Stimulated activated naive CD8-positive, alpha-beta T cell treated with anti-CD3 and anti-CD28 coated beads, Interleukin-15, amount 100 ng/mL, for 72 hours (primary cell): ENCODE measurements at regions not wholly inside any gene's neighbourhood (a gene's known extent, or its start where the extent isn't known, plus 50 kb on each side); places are given as distances from the start of the nearest gene placed in this dataset.

Experiments used
- ATAC-seq: fragments of 150-1000 bp; cut with Tn5 transposase; 2 replicates; pipeline ENCODE4 v1.10.0; 2021; ENCODE audit warnings: mild to moderate bottlenecking, moderate library complexity
- DNase-seq, 2 donors: peaks; one replicate each; pipeline ENCODE4 v3.0.0; 2021 to 2022
- H3K27ac Mint-ChIP-seq, 2 donors: one replicate each; pipeline ENCODE4 v1.8.0; 2022; ENCODE audit warnings: mild to moderate bottlenecking in 2 of 2, mixed read lengths in 2 of 2, moderate library complexity in 2 of 2
- H3K27me3 Mint-ChIP-seq: one replicate; pipeline ENCODE4 v1.8.0; 2022; ENCODE audit warnings: mixed read lengths
- H3K4me1 Mint-ChIP-seq: one replicate; pipeline ENCODE4 v1.8.0; 2022; ENCODE audit warnings: mild to moderate bottlenecking, mixed read lengths
- H3K4me3 Mint-ChIP-seq, 2 donors: one replicate each; pipeline ENCODE4 v1.8.0; 2022; ENCODE audit warnings: mild to moderate bottlenecking in 2 of 2, mixed read lengths in 2 of 2, moderate library complexity in 1 of 2
- H3K9me3 Mint-ChIP-seq, 2 donors: one replicate each; pipeline ENCODE4 v1.8.0; 2022; ENCODE audit warnings: mixed read lengths in 2 of 2

DNA sequence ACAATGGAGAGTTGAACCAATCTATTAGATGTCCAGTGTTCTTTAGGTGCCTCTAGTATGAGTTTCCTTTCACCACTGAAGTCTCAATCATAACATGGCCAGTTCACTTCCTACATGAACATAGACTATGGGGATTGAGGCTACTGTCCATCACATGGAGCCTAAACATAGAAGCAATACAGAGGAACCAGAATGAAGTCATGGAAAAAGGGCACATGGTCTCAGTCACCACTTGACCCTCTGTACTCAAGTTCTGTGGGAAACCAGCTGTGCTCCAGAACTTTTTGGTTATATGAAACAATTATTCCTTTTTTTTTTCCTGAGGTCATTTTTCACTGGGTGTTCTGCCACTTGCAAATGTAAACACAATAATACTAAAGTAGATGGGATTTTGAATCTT, 762.5 kb downstream of the CBLN4 start:
- Mint-ChIP-seq H3K4me1 (no peaks in the 10 kb centered on the region), H3K27me3 (no peaks in the 10 kb centered on the region), H3K4me3 (no peak overlapping the region), H3K9me3 (peaks cover 4 to 12% of the 10 kb centered on the region in 2 donors), H3K27ac (no peak overlapping the region)
- DNase-seq (no peak), ATAC-seq (no peak)

DNA sequence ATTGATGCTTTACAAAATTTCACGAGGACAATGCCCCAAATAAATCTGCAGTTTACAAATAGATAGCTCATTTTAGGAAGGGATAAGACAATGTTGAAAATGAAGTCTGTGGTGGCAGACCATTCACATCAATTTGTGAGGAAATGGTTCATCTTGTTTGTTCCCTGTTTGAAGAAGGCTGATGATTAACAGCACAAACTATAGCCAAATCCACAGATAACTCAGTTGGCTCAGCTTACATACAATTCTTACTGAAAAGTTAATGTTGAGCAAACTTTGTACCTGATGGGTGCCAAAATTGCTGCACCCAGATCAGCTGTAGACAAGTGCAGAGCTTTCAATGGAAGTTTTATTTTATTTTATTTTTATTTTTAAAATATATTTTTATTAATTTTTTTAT, 763.9 kb downstream of the DOK5 start:
- Mint-ChIP-seq H3K27me3 (no peaks in the 10 kb centered on the region), H3K4me1 (no peaks in the 10 kb centered on the region), H3K9me3 (peaks cover 0 to 5% of the 10 kb centered on the region in 2 donors), H3K27ac (no peak overlapping the region), H3K4me3 (no peak overlapping the region)
- ATAC-seq (no peak), DNase-seq (no peak)

DNA sequence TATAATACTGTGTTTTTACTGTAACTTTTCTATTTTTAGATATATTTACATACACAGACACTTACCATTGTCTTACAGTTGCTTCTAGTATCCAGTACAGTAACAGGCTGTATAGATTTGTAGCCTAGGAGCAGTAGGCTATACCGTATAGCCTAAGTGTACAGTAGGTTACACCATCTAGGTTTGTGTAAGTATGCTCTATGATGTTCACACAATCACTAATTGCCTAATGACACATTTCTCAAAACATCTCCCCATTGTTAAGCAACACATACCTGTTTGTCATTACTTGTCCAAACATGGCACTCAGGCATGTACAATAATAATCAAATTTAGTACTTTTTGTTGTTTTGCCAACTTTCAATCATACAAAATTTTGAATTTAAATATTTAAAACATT, 757.3 kb downstream of the DOK5 start:
- no peak overlapping the region for H3K27ac Mint-ChIP-seq
- no peaks in the 10 kb centered on the region for H3K4me1 Mint-ChIP-seq
- H3K4me3 Mint-ChIP-seq, result no peak overlapping the region
- H3K27me3 Mint-ChIP-seq, result no peaks in the 10 kb centered on the region
- DNase-seq (no peak), ATAC-seq (no peak)
- peaks cover 0 to 6% of the 10 kb centered on the region in 2 donors for H3K9me3 Mint-ChIP-seq

DNA sequence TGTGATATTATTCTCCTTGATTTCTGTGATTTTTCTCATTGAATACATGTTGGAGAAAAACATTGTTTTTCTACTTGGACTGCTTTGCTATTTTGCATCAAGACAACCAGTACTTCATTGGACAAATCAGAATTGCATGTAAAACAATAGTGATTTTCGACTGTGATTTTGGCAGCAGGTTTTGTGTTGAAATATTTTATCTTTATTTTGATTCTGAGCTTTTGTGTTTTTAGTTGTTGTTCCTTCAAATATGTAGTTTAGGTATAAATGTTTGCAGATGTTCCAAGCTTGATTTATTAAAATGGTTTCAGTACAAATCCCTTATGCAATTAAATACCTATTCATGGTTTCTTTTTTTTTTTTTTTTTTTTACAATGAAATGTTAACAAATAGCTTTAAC, 754.1 kb downstream of the DOK5 start:
- Mint-ChIP-seq H3K4me3 (no peak overlapping the region), H3K27ac (no peak overlapping the region), H3K27me3 (no peaks in the 10 kb centered on the region), H3K4me1 (no peaks in the 10 kb centered on the region), H3K9me3 (peaks cover 6 to 7% of the 10 kb centered on the region in 2 donors)
- DNase-seq, result no peak
- no peak for ATAC-seq

DNA sequence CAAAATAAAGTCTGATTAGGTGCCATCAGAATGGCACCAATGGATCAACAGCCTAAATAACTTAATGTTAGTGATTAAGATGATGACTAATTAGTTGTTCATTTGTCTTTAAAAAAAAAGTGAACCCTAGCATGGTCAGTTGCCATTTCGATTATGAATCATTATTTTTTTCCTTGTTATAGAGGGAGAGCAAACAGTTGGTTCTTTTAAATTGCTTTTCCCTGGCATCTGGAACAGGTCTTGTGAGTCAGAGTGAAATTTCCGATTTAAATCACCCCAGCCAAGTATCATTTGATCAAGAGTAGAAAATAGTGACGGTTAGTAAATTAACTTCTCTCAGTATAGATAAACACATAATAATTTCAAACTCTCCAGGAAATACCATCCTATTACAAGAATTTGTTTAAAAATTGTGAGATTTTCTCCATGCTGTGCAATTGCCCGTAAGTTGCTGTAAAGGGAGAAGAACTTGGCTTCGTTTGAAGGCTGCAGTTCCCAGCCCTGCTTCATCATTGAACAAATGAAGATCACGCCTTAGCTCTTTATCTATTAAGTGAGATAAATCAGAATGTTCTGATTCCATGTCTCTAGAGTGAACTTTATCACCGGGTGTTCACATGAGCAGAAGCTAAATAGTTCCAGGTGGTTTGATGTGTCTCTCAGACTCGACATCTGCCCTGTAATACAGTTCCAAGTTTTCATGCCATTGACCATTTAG, 741.3 kb downstream of the DOK5 start:
- Mint-ChIP-seq H3K4me3 (no peak overlapping the region), H3K4me1 (no peaks in the 10 kb centered on the region), H3K27me3 (no peaks in the 10 kb centered on the region), H3K27ac (no peak overlapping the region), H3K9me3 (peaks cover 0 to 7% of the 10 kb centered on the region in 2 donors)
- DNase-seq, result no peak
- ATAC-seq, result no peak

DNA sequence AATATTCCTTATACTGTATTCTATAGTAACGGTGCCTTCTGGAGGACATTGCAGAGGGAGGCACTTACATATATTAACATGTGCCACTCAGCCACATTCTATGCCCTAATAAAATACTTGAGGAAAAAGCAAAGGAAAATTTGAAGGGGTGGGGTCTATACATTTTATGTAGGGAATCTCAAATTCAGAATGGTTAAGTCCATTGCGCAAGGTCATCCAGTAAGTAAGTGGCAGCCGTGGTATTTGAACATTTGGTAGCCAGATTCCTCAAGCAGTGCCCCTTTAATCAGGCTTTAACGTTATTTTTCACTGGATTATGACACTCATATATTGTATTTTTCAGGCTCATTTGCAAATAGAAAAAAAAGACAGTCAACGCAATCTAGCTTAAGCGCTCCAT, 738.3 kb downstream of the DOK5 start:
- H3K4me3 Mint-ChIP-seq, result no peak overlapping the region
- H3K9me3 Mint-ChIP-seq, result no peaks in the 10 kb centered on the region
- no peaks in the 10 kb centered on the region for H3K27me3 Mint-ChIP-seq
- DNase-seq, result no peak
- no peaks in the 10 kb centered on the region for H3K4me1 Mint-ChIP-seq
- no peak for ATAC-seq
- H3K27ac Mint-ChIP-seq, result no peak overlapping the region

DNA sequence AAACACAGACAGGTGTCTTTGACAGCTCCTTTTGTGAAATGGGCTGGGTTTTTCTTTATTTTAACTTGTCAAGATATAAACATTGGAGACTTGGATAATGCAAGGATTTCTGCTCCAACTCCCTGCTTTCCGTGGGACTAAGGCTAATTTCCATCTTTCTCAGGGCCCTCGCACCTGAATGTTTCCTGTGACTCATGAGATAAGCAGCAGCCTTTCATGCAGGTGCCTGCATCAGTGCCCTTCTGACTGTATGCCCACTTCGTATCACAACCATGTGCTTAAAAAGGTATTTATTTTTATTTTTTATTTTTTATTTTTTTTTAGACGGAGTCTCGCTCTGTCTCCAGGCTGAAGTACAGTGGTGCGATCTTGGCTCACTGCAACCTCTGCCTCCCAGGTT, 736.1 kb downstream of the DOK5 start:
- no peak overlapping the region for H3K4me3 Mint-ChIP-seq
- DNase-seq (no peak), ATAC-seq (no peak)
- no peaks in the 10 kb centered on the region for H3K27me3 Mint-ChIP-seq
- H3K4me1 Mint-ChIP-seq, result no peaks in the 10 kb centered on the region
- H3K9me3 Mint-ChIP-seq, result no peaks in the 10 kb centered on the region
- no peak overlapping the region for H3K27ac Mint-ChIP-seq

DNA sequence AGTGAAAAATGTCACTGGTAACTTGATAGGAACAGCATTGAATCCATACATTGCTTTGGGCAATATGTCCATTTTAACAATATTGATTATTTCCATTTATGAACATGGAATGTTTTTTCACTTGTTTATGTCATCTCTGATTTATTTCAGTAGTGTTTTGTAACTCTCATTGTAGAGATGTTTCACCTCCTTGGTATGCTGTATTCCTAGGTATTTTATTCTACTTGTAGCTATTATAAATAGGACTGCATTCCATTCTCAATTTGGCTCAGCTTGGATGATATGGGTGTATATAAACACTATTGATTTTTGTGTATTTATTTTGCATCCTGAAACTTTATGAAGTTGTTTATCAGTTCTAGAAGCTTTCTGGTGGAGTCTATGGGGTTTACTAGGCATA, 730.3 kb downstream of the DOK5 start:
- Mint-ChIP-seq H3K27me3 (no peaks in the 10 kb centered on the region), H3K9me3 (peaks cover 0 to 8% of the 10 kb centered on the region in 2 donors), H3K4me1 (no peaks in the 10 kb centered on the region), H3K27ac (no peak overlapping the region), H3K4me3 (no peak overlapping the region)
- ATAC-seq (no peak), DNase-seq (no peak)

DNA sequence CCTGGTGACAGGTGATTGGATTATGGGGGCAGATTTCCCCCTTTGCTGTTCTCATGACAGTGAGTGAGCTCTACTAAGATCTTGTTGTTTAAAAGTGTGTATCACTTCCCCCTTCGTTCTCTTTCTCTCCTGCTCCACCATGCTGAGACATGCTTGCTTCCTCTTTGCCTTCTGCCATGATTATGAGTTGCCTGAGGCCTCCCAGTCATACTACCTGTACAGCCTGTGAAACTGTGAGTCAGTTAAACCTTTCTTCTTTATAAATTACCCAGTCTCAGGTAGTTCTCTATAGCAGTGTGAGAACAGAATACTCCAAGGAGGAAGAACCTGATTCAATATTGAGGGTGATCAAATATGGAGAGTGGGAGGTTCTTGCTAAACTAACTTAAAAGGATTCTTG, 724.9 kb downstream of the DOK5 start:
- ATAC-seq (no peak), DNase-seq (no peak)
- H3K27ac Mint-ChIP-seq, result no peak overlapping the region
- no peaks in the 10 kb centered on the region for H3K27me3 Mint-ChIP-seq
- no peaks in the 10 kb centered on the region for H3K4me1 Mint-ChIP-seq
- no peak overlapping the region for H3K4me3 Mint-ChIP-seq
- peaks cover 14 to 23% of the 10 kb centered on the region in 2 donors for H3K9me3 Mint-ChIP-seq

DNA sequence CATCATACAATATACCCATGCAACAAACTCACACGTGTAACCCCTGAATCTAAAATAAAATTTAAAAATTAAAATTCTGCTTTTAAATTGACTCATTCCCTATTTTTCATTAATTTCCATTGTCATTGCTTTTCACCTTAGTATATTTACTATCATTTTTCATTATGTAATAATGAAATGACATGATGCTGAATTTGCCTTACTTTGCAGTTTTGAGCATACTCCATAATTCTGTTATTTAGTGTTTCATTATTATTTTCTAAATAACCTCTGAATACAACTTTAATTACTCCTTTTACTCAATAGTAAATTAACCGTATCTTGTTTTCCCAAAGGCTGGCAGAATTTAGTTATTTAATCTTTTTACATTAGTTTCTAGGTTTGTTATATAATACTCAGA, 719.6 kb downstream of the DOK5 start:
- Mint-ChIP-seq H3K27me3 (no peaks in the 10 kb centered on the region), H3K9me3 (peaks cover 14 to 18% of the 10 kb centered on the region in 2 donors), H3K27ac (no peak overlapping the region), H3K4me1 (no peaks in the 10 kb centered on the region), H3K4me3 (no peak overlapping the region)
- no peak for ATAC-seq
- DNase-seq, result no peak

DNA sequence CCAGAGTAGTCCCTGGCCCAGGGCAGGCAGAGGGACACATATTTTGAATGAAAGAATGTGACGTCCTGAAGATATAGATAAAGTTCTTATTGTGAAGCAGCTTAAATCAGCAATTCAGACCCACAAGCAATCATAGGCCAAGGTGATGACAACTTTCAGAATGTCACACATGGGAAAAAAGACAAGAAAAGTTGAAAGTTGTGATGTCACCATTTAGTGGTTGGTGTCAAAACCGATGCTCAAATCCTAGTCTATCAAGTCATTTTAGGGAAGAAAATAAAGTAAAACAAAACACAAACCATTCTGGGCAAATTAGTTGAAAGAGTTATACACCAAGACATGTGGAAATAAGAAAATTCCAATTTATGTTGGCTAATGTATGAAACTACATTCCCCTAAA, 710.8 kb downstream of the DOK5 start:
- Mint-ChIP-seq H3K4me1 (no peaks in the 10 kb centered on the region), H3K27ac (no peak overlapping the region), H3K9me3 (peaks cover 12 to 19% of the 10 kb centered on the region in 2 donors), H3K4me3 (no peak overlapping the region), H3K27me3 (no peaks in the 10 kb centered on the region)
- ATAC-seq (no peak), DNase-seq (no peak)

DNA sequence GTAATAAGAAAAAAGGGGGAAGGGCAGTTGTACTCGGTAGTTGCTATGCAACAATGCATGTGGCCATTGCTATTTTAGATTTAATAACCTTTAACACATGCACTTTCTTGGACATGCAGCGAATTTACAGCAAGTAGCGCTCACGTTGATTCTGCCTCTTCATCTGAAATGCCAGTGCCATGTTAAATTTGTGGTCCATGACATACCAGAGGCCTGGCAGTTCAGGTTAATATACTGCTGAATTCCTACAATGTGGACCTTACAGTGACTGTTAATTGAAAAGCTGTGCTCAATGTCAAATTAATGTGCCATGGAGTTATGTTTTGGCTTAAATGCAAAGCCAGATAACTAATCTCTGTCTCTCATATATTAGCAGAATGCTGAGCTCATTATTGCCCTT, 699.7 kb downstream of the DOK5 start:
- Mint-ChIP-seq H3K4me1 (no peaks in the 10 kb centered on the region), H3K4me3 (no peak overlapping the region), H3K27me3 (no peaks in the 10 kb centered on the region), H3K9me3 (peaks cover 7 to 27% of the 10 kb centered on the region in 2 donors), H3K27ac (no peak overlapping the region)
- ATAC-seq (no peak), DNase-seq (no peak)

DNA sequence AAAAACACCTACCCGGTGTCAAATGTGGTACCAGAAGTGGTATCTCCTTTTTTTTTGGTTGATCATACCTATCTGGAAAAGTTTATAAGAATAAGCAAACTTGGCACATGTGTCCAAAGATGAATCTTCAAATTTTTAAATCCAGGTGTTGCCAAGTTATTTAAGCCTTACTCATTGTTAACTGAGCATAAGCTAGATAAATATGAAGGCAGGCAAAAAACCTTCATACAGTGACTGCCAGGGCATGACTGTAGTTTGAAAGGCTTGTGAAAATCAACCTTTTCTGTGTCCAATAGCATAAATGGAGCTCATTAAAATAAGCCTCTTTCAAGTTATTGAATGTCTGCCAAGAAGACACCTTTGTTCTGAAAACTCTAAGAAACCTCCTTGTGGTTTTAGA, 699.2 kb downstream of the DOK5 start:
- Mint-ChIP-seq H3K4me1 (no peaks in the 10 kb centered on the region), H3K27ac (no peak overlapping the region), H3K4me3 (no peak overlapping the region), H3K27me3 (no peaks in the 10 kb centered on the region), H3K9me3 (peaks cover 7 to 27% of the 10 kb centered on the region in 2 donors)
- ATAC-seq, result no peak
- DNase-seq, result no peak

DNA sequence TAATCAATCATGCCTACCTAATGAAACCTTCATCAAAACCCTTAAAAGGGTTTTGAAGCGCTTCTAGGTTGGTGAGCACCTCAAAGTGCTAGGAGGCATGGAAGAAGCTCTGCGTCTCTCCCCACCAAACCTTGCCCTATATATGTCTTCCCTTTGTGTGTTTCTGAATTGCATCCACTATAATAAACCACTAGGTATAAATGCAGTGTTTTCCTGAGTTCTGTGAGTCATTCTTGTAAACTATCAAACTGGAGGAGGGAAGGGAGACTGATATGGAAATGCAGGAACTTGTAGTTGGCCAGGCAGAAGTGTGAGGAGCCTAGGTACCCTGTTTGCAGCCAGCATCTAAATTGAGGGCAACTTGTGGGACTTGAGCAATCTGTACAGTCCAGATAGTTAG, 698.8 kb downstream of the DOK5 start:
- ATAC-seq, result no peak
- no peak overlapping the region for H3K27ac Mint-ChIP-seq
- peaks cover 7 to 27% of the 10 kb centered on the region in 2 donors for H3K9me3 Mint-ChIP-seq
- no peaks in the 10 kb centered on the region for H3K27me3 Mint-ChIP-seq
- H3K4me3 Mint-ChIP-seq, result no peak overlapping the region
- DNase-seq, result no peak
- H3K4me1 Mint-ChIP-seq, result no peaks in the 10 kb centered on the region

DNA sequence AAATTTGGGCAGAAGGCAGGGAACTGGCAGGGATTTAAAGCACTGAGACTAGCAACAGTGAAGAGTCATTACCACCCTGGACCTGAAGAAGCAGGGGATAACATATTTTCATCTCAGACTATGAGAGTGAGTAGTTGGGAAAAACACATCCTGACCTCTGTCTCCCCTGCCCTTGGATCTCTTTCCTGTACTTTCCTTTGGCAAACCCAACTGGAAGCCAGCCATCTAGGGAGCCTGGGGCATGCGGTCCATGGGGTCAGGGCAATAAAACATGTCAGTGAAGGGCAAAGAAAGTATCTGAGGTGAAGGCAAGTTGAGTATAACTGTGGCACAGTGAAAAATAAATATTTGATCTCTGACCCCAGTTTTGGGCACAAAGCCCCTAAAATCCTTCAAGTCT, 698.2 kb downstream of the DOK5 start:
- no peak overlapping the region for H3K27ac Mint-ChIP-seq
- ATAC-seq, result no peak
- H3K27me3 Mint-ChIP-seq, result no peaks in the 10 kb centered on the region
- peaks cover 7 to 27% of the 10 kb centered on the region in 2 donors for H3K9me3 Mint-ChIP-seq
- no peaks in the 10 kb centered on the region for H3K4me1 Mint-ChIP-seq
- no peak overlapping the region for H3K4me3 Mint-ChIP-seq
- DNase-seq, result no peak

DNA sequence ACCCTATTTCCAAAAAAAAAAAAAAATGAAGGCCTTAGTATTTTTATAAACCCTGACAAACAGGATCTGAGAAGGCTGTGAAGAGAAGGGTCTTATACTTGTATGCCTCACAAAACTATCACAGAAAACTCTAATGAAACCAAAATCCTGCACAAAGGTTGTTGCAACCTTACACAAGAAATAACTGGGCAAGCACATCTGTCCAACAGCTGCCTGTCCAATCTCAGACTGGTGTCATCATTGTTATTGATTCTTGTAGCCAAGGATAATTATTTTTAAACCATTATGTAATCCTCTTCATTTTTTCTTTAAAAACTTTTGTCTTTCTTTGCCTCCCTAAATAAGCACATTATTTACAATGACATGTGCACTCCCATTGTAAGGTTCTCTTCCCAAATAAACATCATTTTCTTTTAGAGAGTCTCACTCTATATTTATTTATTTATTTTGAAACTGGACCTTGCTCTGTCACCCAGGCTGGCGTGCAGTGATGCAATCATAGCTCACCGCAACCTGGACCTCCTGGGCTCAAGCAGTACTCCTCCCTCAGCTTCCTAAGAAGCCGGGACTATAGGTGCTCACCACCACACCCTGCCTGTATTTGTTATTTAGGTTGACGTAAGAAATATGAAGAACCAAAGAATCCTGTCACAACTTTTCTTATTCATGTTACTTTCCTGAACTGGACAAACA, 697.1 kb downstream of the DOK5 start:
- Mint-ChIP-seq H3K4me3 (no peak overlapping the region), H3K27me3 (no peaks in the 10 kb centered on the region), H3K4me1 (no peaks in the 10 kb centered on the region), H3K27ac (no peak overlapping the region), H3K9me3 (peaks cover 7 to 27% of the 10 kb centered on the region in 2 donors)
- no peak for ATAC-seq
- no peak for DNase-seq

DNA sequence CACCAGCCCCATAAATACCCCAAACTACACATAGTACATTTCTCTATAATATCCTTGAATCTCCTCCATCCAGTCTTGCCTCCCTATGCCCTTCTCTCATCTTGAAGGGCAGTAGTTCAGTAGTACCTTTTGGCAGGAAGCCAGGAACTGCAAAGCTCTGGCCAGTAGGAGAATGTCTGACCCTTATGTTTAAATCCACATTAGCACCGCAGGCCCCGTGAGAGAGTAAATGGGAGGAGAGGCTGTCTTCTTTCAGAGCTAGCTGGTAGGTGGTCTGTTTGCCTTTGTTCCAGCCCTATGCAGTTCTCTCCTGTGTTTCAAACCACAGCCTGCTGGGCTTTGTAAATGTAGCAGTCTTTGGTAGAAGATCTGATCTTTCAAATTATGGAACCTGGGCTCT, 690.7 kb downstream of the DOK5 start:
- ATAC-seq (no peak), DNase-seq (no peak)
- Mint-ChIP-seq H3K4me3 (no peak overlapping the region), H3K27me3 (no peaks in the 10 kb centered on the region), H3K27ac (no peak overlapping the region), H3K9me3 (peaks cover 2 to 4% of the 10 kb centered on the region in 2 donors), H3K4me1 (no peaks in the 10 kb centered on the region)
